ENCODE measurements at regions not wholly inside any gene's neighbourhood (a gene's known extent, or its start where the extent isn't known, plus 50 kb on each side); places are given as distances from the start of the nearest gene placed in this dataset.

DNA sequence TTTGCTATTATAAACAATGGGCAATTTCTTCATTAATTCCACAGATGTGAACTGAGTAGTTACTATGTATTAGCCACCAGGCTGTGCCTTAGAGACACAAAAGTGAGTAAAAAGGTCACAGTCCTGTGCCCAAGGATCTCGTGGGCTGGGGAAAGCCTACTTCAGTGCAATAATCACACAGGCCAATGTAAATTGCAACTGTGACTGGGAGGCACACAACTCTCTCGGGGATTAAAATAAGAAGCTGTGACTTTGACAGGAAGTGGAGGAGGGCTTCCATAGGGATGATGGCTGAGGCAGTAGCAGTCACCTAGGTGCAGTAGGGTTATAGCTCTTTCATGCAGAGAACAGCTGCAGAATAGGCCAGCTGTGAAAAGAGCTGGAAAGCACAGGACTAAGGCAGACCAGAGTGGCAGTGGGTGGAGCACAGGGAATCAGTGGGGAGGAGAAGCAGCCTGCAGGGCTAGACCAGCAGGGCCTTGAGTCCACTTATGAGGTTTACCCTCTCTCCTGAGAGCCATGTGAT is 121.9 kb downstream of the MAB21L3 start:
- DNase-seq (ENCODE audit: low spot score): peak; percentile 20

DNA sequence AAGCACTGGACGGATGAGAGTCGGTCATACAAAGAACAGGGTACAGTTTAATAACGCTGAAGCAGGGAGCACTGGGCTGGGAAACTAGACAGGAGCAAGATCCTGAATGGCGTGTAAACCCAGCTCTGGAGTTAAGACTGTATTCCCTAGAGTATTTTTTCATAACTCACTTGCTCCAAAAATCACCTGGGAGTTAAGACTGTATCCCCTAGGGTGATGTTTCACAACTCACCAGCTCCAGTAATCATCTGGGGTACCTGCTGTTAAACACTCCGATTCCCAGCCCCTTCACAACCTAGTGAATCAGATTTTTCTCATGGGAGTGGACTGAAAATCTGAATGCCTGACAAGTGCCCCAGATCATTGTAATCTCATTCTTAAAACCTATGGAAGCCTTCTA is 123.2 kb downstream of the MAB21L3 start:
- no peak for DNase-seq (ENCODE audit: low spot score)

DNA sequence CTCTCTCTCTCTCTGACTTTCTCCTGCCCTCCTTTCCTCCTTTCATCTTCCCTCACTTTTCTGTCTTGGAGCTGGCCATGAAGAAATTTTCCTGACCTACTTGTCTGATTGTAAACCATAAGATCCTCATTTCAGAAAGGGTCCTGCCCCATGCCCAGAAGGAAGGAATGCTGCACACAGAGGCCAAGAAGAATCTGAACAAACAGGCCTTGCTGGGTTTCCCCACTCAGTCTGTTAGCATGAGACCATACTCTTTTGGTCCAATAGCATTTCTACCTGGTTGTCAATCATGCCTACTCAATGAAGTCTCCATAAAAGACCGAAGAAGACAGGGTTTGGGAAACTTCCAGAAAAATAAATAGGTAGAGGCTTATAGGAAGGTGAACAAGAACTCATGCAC is 128.7 kb downstream of the MAB21L3 start:
- no peak for DNase-seq (ENCODE audit: low spot score)

DNA sequence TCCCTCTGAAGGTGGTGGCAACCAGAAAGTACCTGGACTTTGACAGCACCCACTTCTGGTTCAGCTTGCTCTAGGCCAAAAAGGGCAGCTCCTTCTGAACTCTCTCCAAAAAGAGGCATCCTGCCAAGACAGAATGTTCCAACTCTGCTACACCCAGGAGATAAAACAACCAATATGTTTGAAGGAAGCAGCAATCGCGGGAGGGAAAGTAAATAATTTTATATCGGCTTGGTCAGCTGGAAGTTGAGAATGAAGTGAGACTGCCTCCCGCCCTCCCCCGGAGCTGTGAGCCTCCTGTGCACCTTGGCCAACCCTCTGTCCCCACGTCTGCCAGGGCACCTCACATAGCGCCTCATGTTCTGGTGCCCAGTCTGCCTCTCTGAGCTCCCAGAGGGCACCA is 130.3 kb upstream of the ATP1A1 start:
- DNase-seq (ENCODE audit: low spot score): no peak

DNA sequence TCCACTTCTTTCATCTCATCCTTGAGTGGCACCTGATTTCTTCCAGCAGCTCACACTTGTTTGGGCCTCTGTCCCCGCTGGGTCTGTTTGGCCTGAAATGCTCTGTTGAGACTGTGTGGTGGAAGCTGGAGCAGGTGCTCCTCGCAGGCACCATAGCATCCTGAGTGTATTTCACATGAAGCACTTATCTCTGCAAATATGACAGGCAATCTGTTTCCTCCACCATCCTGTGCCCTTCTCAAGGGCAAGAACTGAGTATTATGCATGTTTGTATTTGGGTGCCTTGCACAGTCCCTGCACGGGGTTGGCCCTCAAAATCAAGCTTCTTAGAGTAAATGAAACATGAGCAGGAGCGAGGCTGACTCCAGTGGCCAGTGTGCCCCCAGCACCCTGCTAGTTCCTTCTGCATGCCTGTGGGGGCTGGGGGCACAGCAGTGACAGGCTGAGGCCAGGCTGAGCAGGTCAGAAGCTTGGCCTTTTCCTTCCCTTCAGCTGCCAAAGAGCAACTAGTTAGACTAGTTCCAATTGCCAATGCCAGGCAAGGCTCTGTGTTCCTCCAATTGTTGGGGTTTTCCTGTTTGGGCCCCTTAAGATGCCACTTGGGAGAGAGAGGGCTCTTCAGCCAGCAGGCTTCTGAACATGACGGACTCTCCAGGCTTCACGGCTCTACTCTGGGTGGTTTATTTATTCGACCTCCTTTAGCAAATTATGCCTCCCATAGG is 129.6 kb upstream of the ATP1A1 start:
- DNase-seq (ENCODE audit: low spot score): no peak

DNA sequence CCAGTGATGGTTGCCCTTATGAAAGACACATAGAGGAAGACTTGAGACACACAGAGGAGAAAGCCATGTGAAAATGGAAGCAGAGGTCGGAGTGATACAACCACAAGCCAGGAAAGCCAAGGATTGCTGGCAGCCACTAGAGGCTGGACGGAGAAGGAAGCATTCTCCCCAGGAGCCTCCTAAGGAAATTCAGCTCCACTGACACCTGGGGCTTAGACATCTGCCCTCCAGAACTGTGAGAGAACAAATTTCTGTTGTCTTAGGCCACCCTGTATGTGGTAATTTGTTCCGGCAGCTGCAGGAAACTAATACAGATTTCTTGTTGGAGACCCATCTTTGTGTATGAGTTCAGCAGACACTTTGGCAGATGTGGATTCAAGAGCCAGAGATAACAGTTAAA is 126.9 kb upstream of the ATP1A1 start:
- no peak for DNase-seq (ENCODE audit: low spot score)

DNA sequence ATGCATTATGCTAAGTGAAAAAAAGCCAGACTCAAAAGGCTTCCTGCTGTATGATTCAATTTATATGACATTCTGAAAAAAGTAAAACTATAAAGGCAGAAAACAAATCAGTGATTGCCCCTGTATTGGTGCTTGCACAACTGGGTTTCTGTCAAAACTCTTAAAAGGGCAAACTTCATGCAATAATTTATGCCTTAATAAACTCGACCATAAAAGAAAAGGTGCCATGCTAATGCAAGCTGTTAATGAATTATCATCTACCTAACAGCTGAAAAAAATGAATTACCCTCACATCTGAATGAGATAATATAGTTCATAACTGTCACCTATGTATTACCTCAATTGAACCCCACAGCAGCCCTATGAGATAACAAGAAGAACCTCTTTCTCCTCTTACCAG is 120.8 kb upstream of the ATP1A1 start:
- no peak for DNase-seq (ENCODE audit: low spot score)

DNA sequence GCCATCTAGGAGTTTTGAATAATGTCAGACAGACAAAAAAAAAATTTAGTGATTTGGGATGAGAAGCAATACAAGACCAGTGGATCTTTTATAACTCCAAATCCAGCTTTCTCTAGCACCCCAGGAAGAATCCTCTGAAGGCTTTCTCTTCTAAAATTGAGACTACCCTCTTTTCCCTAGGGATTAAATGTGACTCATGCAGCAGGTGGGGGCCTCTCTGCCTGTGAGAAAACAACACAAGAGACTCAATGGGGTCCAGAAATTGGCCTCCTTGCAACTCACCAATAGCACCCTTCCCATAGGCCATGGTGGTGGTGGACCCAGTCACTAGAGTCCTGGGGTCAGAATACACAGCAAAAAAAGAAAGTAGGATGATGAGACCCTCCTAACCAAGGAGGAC is 120.3 kb upstream of the ATP1A1 start:
- no peak for DNase-seq (ENCODE audit: low spot score)

DNA sequence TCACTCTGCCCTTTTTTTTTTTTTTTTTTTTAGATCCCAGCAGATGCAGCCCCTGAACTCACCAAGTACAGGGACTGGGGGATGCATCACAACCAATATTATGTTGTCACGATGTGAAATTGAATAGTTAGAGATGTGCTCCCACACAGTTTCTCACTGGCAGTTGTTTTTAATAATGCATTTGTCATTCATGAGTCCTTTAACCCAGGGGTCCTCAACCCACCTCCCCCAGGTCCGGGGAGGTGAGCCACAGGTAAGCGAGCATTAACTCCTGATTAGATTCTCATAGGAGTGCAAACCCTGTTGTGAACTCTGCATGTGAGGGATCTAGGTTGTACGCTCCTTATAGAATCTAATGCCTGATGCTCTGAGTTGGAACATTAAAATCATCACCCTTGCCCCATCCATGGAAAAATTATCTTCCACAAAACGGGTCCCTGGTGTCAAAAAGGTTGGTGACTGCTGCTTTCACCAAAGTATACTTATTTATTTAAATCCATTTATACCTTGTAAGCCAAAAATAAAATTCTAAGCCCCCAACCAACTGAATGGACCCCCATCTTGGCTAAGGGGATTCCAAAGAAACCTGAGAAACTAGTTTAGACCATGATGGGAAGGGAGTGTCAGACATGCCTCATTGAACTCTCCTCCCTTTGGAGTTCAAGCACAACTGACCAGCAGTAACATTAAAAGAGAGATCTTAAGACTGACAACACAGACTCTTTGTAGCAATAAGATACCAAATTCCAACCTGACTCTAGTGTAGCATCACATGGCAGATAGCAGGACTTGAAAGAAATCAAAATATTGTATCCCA is 119.3 kb upstream of the ATP1A1 start:
- DNase-seq (ENCODE audit: low spot score): no peak

DNA sequence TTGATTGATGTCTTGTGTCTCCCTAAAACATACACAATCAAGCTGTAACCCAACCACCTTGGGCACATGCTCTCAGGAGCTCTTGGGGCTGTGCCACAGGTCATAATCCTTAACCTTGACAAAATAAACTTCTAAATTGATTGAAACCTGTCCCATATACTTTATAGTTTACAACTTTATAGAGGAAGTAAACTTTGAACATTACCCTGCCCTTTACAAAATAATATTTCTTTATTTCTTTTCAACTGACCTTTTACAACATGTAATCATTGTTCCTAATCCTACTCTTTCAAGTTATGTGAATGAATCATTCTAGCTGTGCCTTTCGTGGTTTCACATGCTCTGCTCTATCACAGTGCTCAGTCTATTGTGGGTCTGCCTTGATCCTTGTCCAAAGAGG is 118.3 kb upstream of the ATP1A1 start:
- no peak for DNase-seq (ENCODE audit: low spot score)

DNA sequence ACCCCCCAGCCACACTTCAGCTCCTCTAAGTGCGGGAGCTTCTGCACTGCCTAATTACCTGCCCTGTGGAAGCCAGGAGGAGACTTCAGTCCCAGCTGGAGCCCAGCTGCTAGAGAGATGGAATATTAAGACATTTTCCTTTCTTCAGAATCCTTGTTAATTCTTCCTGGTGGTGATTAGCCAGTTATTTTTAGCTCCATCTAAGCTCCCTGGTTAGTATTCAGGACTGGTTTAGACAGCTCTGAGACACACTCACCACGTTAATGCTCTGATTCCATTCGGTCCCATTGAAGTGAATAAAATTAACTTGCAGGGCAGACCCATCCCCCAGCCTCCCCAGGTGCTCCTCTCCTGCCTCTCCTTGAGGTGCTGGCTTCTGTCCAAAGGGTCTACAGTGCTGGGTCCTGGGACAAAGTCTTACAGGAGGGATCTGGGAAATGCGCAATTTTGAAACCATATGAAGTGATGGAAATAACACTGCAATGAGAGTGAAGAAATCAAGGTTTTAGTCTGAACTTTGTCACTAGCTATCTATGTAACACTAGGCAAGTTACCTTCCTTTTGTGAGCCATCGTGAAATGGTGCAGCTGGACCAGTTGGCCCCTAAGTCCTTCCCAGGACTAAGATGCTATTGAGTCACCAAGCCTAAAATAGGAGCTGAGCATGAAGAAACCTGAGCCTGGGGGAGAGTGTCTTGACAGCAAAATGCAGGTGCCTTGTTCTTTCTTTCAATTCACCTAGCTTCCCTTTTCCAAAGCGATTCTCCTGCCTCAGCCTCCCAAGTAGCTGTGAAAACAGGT is 117.4 kb upstream of the ATP1A1 start:
- no peak for DNase-seq (ENCODE audit: low spot score)

DNA sequence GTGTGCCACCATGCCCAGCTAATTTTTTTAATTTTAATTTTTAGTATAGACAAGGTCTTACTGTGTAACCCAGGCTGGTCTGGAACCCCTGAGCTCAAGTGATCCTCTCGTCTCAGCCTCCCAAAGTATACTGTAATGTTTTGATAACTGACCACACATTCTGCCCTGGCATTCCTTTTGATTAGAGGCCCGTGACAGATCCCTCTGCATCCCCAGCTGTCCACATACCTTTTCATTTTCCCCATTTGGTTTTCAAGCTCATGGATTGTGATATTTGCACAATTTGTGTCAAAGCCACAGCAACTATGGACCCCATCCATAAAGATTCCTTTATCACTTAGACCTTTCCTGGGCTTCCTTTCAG is 116.8 kb upstream of the ATP1A1 start:
- no peak for DNase-seq (ENCODE audit: low spot score)

DNA sequence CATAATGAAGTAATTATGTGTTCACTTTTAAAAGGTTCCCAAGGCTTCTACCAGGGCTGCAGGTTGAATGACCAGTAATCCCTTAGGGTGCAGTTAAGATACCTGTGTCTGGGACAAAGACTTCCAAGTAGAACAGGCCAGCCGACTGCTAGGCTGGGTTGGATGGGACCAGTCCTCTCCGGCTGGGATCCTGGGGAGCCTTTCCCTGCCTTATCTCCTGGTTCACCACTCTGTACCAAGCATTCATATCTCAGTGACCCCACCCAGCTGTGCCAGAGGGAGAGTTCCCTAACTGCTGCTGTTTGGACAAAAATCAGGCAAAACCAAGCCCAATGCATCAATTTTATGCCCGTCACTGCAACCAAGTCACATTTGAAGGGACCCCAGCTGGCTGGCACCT is 116.2 kb upstream of the ATP1A1 start:
- DNase-seq (ENCODE audit: low spot score): no peak

DNA sequence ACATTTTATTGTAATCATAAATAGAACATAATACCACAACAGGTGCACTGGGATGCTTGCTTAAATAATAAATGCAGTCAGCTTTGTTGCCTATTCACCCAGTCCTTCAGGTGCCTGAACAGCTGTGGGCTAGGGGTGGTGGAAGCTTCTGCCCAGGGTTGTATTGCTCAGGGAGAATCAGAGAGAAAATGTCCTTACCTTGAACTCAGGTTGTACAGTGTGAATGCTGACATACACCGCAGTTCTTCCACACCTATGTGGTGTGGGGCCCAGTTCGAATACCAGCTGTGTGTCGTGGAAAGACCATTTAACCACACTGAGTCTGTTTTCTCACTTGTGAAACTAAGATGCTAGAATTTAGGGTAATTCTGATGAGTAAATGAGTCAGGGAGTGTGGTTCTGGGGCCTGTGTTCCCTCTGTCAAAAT is 115.7 kb upstream of the ATP1A1 start:
- DNase-seq (ENCODE audit: low spot score): no peak

DNA sequence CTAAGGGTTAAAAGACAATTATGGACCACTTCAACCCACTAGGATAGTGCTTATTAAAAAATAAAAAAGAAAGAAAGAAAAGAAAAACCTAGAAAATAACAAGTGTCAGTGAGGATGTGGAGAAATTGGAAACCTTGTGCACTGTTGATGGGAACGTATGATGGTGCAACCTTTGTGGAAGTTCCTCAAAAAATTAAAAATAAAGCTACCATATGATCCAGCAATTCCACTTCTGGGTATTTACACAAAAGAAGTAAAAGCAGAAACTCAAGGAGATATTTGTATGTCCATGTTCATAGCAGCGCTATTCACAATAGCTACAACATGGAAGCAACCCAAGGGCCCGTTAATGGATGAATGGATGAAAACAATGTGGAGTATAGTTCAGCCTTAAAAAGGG is 115.2 kb upstream of the ATP1A1 start:
- no peak for DNase-seq (ENCODE audit: low spot score)

DNA sequence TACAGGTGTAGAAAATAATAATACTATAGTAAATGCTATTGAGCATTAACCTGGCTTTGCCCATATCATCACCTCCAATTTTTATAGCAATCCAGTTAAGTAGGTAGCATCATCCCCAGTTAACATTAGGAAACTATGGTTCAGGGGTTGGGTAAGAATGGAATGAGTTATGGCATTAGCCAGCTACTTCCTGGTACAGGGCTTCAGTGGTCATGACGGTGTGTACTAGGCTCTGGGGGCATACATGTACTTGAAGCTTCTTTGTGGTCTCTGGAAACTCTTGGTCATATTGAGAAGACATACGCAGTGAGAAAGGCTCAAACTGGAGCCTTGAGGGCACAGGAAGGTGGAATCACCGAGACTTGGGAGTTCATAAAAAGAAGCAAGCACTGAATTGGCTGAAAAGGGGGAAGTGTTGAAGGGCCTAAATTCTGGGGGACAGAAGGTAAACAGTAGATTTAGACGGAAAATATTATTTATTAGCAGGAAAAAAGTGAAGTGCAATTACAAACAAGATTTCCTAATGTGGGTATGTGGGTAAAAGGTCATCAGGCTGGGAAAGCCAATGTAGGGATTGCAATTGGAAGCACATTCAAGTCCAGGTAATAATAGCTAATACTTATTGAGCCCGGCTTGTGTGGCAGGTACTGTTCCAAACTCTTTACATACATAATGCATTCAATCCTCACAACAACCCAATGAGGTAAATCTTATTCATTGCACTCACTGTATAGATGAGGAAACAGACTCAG is 114.2 kb upstream of the ATP1A1 start:
- no peak for DNase-seq (ENCODE audit: low spot score)

DNA sequence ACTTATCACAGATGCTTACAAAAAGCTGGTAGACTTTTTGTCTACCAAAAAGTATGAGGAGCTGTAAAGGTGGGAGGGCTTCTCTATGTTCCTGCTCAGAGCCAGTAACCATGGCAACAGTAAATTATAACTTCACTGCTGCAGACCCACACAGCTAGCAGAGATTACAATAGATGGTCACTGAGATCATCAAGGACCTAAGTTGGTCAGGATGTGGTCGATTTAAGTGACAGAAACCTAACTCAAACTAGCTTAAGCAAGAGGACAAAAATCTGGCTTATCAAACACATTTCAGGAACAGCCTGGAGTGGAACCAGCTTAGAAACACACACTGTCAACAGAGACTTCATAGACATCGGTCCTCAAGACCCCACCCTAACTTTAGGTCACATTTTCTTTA is 113.4 kb upstream of the ATP1A1 start:
- no peak for DNase-seq (ENCODE audit: low spot score)

DNA sequence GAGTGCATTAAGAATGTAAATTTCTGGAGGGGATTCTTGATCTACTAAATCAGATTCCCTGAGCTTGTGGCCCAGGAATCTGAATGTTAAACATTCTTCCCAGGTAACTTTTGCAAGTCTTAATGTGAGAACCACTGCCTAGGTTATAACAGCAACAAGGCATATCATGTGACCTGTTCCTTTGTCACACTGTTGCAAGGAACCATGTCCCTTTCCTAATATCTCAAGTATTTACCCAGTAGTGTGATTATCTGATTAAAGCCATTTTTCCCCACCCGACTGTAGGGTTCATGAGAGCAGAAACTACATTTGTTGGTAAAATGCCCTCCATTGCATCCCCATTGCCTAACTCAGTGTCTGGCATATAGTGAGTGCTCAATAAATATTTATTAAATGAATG is 112.9 kb upstream of the ATP1A1 start:
- DNase-seq (ENCODE audit: low spot score): no peak

DNA sequence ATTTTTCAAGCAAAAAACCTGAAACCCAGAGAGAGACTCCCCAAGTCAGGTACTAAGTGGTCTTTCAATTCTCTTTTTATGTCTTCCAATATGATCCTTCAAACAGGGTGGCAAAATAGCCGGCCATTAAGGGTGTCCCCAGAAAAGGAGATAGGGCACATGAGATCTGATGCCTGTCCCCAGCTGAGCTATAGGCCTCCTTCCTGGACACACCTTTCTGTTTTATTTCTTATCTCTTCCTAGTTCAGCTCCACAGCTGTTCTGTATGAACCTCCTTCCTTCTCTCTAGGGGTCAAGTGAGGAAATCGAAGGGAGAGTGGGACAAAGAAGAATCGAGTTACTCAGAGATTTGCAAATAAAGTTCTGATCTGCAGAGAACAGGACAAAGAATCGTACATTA is 112.4 kb upstream of the ATP1A1 start:
- no peak for DNase-seq (ENCODE audit: low spot score)

DNA sequence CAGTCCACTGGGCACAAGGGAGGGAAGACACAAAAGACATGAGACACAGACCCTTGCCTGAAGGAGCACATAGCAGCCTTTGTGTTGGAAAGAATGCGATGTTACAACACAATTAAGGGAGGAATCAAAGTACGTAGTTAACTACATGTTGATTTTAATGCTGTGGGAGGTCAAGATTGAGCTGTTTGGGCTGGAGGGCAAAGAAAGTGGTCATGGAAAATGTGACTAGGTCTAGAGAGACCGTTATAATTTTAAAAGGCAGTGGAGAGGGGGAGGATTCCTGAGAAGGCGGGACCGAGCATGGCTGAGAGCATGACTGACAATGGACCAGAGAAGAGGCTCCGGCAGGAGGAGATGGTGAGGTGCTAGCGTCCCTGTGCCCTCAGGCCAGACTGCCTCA is 111.8 kb upstream of the ATP1A1 start:
- DNase-seq (ENCODE audit: low spot score): no peak

DNA sequence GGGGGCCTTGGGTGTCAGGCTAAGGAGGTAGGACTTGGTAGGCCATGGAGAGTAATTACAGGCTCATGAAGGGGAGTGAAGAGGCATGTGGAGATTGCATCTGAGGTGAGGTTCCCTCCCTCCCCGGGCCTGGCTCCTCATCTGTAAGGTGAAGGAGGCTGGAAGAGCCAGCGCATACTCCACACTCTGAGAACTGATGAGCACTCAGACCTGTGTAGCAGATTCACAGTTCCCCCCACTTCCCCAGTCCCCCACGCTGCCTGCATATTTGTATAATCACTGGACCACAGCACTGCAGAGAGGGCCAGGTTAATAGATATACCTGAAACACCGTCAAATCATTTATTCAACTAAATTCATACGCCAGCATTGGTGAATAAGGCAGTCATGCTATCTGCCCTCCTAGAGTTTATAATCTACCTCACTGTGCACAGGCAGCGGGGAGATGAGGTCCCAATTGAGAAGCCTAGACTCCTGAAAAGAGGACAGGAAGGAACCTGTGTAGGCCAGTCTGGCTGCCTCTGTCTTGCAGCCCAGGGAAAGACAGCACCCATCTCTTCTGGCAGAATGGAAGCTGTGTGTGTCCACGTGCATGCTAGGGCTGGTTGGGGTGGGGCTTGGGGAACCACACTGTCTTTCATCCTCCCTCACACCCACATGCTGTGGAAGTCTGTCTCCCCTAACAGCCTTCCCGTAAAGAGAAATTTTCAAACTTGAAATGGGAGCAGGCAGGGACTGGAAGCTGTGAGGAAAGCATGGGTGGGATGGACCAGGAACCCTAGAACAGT is 110.6 kb upstream of the ATP1A1 start:
- no peak for DNase-seq (ENCODE audit: low spot score)

Measured in iPS-NIHi11 (cell line).